Cardiac fibroblast (primary cell): ENCODE measurements at regions not wholly inside any gene's neighbourhood (a gene's known extent, or its start where the extent isn't known, plus 50 kb on each side); places are given as distances from the start of the nearest gene placed in this dataset.

ENCODE experiments used
- DNase-seq, 2 donors: peaks; one replicate each; pipeline versions ENCODE4 v3.0.0 to v3.0.0-alpha.2; 2010; ENCODE audit warnings: low read depth in 2 of 2
- H3K4me3 ChIP-seq, 2 donors: replicated peaks in 1 of 2; 1 replicate in 1 of 2; 2 replicates in 1 of 2; pipeline ENCODE4 v1.5.1; 2011; ENCODE audit warnings: low read depth in 2 of 2, low read length in 2 of 2, mild to moderate bottlenecking in 2 of 2, moderate library complexity in 1 of 2
- CTCF ChIP-seq: IDR thresholded peaks from one replicate; pipeline ENCODE4 v1.5.1; 2011; ENCODE audit warnings: low read depth, mild to moderate bottlenecking, low read length, inconsistent platforms

- H3K4me3 ChIP-seq, result no peak overlapping the region
- no peak for DNase-seq
- no peak for TF ChIP-seq CTCF
Measured at GRCh38 chr13:80284290-80284689, 56.6 kb downstream of the SPRY2 start.

- no peak for DNase-seq
- H3K4me3 ChIP-seq, result no peak overlapping the region
- no peak for TF ChIP-seq CTCF
Measured at GRCh38 chr13:80278706-80279105, 62.2 kb downstream of the SPRY2 start.

- H3K4me3 ChIP-seq, result no peak overlapping the region
- TF ChIP-seq CTCF, result peak; percentile 22
- peak; percentile 34 to 67 for DNase-seq
Measured at GRCh38 chr13:80276371-80277289, 64.3 kb downstream of the SPRY2 start.

- DNase-seq, result no peak
- TF ChIP-seq CTCF, result no peak
- H3K4me3 ChIP-seq, result no peak overlapping the region
Measured at GRCh38 chr13:80274643-80275042, 66.3 kb downstream of the SPRY2 start.

- DNase-seq, result no peak
- no peak for TF ChIP-seq CTCF
- no peak overlapping the region for H3K4me3 ChIP-seq
Measured at GRCh38 chr13:80273718-80274117, 67.2 kb downstream of the SPRY2 start.

- peak in 1 of 2 donors; percentile 12 for DNase-seq
- no peak for TF ChIP-seq CTCF
- no peak overlapping the region for H3K4me3 ChIP-seq
Measured at GRCh38 chr13:80265348-80265747, 75.6 kb downstream of the SPRY2 start.
